Fibroblast of gingiva (primary cell): ENCODE measurements at regions not wholly inside any gene's neighbourhood (a gene's known extent, or its start where the extent isn't known, plus 50 kb on each side); places are given as distances from the start of the nearest gene placed in this dataset.
A peak's percentile ranks its signal among the peaks of the same experiment; 100 is the strongest.

Experiments used
- DNase-seq: peaks from one replicate; pipeline ENCODE4 v3.0.0-alpha.2; 2011; ENCODE audit warnings: low read depth

DNA sequence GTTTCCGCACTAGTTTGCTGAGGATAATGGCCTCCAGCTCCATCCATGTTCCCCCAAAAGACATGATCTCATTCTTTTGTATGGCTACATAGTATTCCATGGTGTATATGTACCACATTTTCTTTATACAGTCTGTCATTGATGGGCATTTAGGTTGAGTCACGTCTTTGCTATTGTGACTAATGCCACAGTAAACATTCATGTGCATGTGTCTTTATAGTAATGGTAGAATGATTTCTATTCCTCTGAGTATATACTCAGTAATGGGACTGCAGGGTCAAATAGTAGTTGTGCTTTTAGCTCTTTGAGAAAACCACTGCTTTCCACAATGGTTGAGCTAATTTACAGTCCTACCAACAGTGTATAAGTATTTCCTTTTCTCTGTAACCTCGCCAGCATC is 78.3 kb upstream of the BCL9 start:
- DNase-seq, result no peak

DNA sequence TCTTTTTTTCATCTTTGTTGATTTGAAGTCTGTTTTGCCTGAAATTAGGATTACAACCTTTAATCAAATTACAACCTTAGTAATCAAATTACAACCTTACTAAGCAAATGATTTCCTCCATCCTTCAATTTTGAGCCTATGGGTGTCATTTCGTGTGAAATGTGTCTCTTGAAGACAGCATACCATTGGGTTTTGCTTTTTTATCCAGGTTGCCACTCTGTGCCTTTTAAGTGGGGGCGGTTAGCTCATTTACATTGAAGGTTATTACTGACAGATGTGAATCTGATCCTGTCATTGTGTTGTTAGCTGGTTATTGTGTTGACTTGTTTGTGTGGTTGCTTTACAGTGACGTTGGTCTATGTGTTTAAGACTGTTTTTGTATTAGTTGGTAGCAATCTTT is 74.8 kb upstream of the BCL9 start:
- DNase-seq, result no peak

DNA sequence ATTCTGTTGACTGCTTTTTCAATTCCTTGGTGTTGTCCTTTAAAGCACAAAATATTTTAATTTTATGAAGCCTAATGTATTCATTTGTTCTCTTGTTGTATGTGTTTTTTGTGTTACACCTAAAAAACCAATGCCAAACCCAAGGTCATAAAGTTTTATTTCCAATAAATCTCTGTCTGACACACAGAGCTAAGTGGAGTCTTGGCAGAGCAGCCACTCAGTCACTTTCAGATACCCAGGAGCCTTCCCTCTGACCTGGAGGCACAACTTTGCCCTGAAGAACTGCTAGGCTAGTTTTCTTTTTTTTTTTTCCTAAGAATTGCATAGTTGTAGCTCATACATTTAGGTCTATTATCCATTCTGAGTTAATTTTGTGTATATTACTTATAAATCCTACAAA is 71.2 kb upstream of the BCL9 start:
- no peak for DNase-seq

DNA sequence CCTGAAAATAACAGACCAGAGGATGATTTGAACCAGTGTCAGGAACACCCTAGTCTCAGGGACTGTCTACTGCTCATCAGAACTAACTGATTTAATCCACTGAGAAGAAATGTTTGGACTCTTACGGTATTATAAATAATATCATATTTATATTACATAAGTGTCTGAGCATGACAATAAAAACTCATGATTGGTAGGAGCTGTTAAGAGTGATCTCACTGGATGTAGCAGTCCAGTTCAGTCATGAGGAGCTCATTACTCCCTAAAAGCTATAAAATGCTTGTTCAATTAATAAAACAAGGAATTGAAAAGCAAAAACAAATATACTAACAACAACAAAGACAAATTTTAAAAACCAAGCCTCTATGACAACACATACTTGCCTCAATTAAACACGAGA is 68.8 kb upstream of the BCL9 start:
- no peak for DNase-seq

DNA sequence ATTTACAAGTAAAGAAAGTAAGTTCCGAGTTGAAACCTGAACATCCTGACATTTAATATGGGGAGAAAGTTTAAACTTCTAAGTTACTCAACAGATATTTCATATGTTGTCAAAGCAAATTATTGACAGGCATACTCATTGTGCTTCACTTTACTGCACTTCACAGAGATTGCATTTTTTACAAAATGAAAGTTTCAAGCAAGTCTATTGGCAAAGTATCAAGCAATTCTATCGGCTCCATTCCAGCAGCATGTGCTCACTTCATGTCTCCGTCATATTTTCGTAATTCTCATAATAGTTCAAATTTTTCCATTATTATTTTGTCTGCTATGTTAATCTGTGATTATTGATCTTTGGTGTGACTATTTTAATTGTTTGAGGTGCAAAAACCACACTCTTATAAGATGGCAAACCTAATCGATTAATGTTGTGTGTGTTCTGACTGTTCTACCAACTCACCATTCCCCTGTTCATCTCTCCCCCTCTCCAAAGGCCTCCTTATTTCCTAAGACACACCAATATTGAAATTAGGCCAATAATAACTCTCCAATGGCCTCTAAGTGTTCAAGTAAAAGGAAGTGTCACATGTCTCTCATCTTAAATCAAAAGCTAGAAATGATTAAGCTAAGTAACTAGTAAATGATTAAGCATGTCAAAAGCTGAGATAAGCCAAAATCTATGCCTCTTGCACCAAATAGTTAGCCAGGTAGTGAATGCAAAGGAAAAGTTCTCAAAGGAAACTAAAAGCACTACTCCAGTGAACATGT is 68.2 kb upstream of the BCL9 start:
- peak; percentile 27 for DNase-seq

DNA sequence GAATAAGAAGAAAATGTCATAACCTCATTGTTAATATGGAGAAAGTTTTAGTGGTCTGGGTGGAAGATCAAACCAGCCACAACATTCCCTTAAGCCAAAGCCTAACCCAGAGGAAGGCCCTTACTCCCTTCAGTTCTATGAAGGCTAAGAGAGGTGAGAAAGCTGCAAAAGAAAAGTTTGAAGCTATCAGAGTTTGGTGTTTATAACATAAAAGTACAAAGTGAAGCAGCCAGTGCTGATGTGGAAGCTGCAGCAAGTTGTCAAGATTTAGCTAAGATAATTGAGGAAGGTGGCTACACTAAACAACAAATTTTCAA is 67.6 kb upstream of the BCL9 start:
- no peak for DNase-seq

DNA sequence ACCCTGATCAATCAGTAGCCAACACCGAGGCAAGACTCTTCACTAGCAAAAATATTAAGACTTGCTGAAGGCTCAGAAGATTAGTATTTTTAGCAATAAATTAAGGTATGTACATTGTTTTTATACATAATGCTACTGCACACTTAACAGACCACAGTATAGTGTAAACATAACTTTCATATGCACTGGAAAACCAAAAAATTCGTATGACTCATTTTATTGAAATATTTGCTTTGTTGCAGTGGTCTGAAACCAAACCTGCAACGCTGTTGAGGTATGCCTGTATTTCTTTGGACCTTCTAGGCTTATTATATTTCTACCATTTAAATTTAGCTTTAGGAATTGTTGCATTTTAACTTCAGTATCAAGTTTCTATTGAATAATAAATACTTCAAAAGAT is 65.8 kb upstream of the BCL9 start:
- no peak for DNase-seq

DNA sequence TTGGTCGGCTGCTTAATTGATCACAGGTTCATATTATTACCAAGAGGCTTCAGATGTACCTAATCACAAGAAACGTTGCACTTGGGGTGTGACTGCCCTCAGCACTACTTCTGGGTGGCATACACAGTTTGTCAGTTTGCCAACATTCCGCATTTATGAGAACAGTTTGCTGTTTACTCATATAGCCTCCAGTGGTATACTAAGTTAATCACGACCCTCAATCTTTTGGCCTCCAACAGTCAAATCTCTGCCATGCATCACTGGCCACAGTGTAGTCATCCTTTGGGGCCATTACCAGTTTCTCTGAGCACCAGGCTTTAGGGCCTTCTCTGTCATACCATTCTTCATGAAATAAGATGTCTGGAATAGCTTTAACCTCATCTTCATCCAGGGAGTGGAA is 62.8 kb upstream of the BCL9 start:
- DNase-seq, result no peak

DNA sequence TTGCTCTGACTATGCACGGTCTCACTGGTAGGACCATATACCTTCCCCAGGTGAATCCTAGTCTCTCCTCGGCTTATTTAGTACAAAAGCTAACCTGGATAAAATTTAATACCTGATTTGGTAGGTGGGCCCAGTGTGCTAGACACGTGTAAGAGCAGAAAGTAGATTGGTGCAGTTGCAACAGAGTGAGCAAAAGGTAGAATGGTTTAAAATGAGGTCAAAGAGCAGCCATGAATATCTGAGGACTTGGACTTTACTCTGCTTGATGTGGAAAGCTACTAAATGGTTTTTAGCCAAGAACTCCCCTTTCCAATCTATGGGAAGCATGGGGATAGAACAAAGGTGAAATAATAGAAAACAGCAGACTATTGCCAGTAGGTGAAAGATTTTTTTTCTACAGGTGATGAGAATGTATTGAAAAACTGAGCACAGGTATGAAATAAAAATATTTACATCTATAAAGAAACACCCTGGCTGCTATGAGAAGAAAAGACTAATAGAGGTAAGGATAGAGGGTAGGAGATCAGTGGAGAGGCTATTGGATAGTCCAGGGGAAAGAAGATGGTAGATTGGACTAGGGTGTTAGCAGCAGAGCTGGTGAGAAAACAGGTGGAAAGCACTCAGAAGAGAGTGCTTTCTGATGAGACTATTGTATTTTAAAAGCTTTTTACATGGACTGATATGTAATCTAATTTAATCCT is 61.3 kb upstream of the BCL9 start:
- DNase-seq, result no peak

DNA sequence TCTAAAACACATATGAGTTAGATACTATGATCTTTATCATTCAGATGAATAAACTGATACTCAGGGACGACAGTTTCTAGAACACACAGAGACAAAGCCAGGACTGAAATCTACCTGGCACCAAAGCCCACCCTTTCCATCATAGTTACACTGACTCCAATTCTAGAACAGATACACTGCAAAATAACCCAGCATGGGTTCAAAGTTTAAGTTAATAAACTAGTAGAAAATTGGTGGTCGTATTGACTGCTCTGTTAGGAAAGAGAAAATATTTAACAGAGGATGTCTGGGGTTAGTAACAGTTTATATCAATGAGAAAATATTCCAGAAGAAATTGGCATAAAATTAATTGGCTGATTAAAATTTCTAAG is 60.8 kb upstream of the BCL9 start:
- DNase-seq, result no peak

DNA sequence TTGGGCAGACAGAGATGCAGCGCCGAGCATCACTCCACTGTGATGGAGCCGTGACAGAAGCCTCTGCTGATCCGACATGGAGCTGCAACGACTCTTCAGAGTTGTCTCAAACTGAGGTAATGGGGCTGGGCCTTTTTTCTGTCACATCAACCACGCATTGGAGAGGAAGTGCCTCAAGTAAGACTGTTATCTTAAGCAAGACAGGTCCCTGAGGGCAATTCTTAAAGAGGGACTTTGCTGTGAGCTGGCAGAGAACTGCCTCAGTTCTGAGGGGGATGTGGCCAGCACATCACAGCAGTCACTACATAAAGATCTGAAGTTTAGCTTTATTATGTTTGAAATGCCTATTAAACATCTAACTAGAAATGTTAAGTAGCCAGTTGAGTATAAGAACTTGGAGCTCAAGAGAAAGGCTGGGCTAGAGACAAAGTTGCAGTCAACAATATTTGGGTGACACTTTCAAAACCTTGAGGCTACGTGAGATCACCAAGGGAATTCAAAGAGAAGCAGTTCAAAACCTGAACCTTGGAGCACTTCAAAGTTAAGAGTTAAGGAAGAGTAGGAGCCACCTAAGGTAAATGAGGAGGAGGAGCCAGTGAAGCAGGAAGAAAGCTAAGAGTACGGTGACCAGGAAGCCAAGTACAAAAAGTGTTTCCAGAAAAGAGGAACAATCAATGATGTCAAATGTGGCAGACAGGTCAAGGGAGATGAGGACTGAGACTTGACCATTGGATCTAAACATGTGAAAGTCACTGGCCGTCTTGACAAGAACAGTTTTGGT is 54.2 kb upstream of the BCL9 start:
- no peak for DNase-seq

DNA sequence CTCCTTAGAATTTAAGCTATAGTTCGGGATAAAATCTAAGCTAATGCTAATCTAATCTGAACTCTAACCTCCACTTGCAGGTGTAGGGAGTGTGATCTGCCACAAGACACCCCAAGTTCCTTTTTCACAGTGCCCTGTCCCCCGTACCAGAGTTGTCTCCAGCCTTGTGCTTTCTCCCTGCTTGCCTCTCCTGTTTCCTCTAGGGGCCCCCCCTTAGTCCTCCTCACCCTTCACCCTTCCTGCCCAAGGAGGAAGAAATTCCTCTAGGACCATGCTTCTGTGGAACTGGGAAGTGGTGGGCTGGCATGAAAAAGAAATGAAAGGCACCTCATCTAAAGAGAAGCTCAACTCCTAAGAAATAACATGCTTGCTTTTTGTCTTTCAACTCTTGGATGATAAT is 50.2 kb upstream of the BCL9 start:
- DNase-seq, result no peak
